HEK293 (cell line): ENCODE measurements at regions not wholly inside any gene's neighbourhood (a gene's known extent, or its start where the extent isn't known, plus 50 kb on each side); places are given as distances from the start of the nearest gene placed in this dataset.

Source experiments
- CTCF ChIA-PET: fragments of 350-600 bp; formaldehyde crosslinking; extraction: SDS; loops from one replicate; lab custom pipeline; 2021; ENCODE audit warnings: antibody characterized with exemption; lab: Yijun Ruan, JAX
- POLR2A ChIA-PET: fragments of 300-600 bp; formaldehyde crosslinking; extraction: SDS; loops from one replicate; lab custom pipeline; 2020; ENCODE audit warnings: antibody characterized with exemption, inconsistent platforms; lab: Yijun Ruan, JAX
- H3K27ac ChIP-seq: fragments of 200-500 bp; sonication (Bioruptor generic); 2 replicates; pipeline ENCODE4 v1.5.1; 2014; ENCODE audit warnings: low read depth, low read length, control low read depth, inconsistent platforms; ENCODE audit errors: extremely low read depth
- H3K36me3 ChIP-seq, 2 experiments: fragments of 200-500 bp in 1 of 2; sonication (Bioruptor generic) in 1 of 2; 1 replicate in 1 of 2; 2 replicates in 1 of 2; pipeline ENCODE4 v1.5.1; 2014 to 2017; ENCODE audit warnings: inconsistent platforms in 2 of 2, low read length in 2 of 2; ENCODE audit not compliant: control insufficient read depth in 2 of 2, insufficient read depth in 1 of 2
- H3K4me1 ChIP-seq: fragments of 200-500 bp; sonication (Bioruptor generic); 2 replicates; pipeline ENCODE4 v1.5.1; 2014; ENCODE audit warnings: mild to moderate bottlenecking, low read length, inconsistent platforms; ENCODE audit not compliant: control insufficient read depth, insufficient read depth
- H3K4me3 ChIP-seq: 2 replicates; pipeline ENCODE4 v1.5.1; 2011; ENCODE audit warnings: low read depth, mild to moderate bottlenecking, control low read depth, low read length, moderate library complexity
- H3K9me3 ChIP-seq: fragments of 200-500 bp; sonication (Bioruptor generic); 2 replicates; pipeline ENCODE4 v1.5.1; 2014; ENCODE audit warnings: low read depth, low read length, inconsistent platforms; ENCODE audit not compliant: control insufficient read depth, insufficient read depth
- BCL11A ChIP-seq: fragments of 450-650 bp; formaldehyde crosslinking; IDR thresholded peaks from 2 replicates; pipeline ENCODE4 v1.5.1; 2016; ENCODE audit warnings: low read depth, missing biosample characterization, missing genetic modification characterization
- HOXA7 ChIP-seq: sonication (generic); formaldehyde crosslinking; IDR thresholded peaks from 2 replicates; pipeline ENCODE4 v1.8.1; 2022; ENCODE audit warnings: missing genetic modification reagents, borderline replicate concordance
- KLF9 ChIP-seq: fragments of 450-650 bp; formaldehyde crosslinking; IDR thresholded peaks from 2 replicates; pipeline ENCODE4 v1.5.1; 2016; ENCODE audit warnings: missing biosample characterization, missing genetic modification characterization, low read depth
- ZBTB8A ChIP-seq: fragments of 450-650 bp; formaldehyde crosslinking; IDR thresholded peaks from 2 replicates; pipeline ENCODE4 v1.5.1; 2016; ENCODE audit warnings: missing biosample characterization, missing genetic modification characterization
- ZNF423 ChIP-seq: fragments of 450-650 bp; formaldehyde crosslinking; IDR thresholded peaks from 2 replicates; pipeline ENCODE4 v1.5.1; 2016; ENCODE audit warnings: missing biosample characterization, missing genetic modification characterization
- ZNF529 ChIP-seq: fragments of 450-650 bp; formaldehyde crosslinking; IDR thresholded peaks from 2 replicates; pipeline ENCODE4 v1.5.1; 2017; ENCODE audit warnings: missing genetic modification characterization, missing biosample characterization; ENCODE audit not compliant: insufficient replicate concordance
- ZNF610 ChIP-seq: fragments of 450-650 bp; formaldehyde crosslinking; IDR thresholded peaks from 2 replicates; pipeline ENCODE4 v1.5.1; 2016; ENCODE audit warnings: missing biosample characterization, missing genetic modification characterization, borderline replicate concordance
- ZNF664 ChIP-seq: fragments of 450-650 bp; formaldehyde crosslinking; IDR thresholded peaks from 2 replicates; pipeline ENCODE4 v1.5.1; 2016; ENCODE audit warnings: missing biosample characterization, missing genetic modification characterization
- ZNF843 ChIP-seq: fragments of 450-650 bp; formaldehyde crosslinking; IDR thresholded peaks from 2 replicates; pipeline ENCODE4 v1.5.1; 2016; ENCODE audit warnings: missing biosample characterization, missing genetic modification characterization
- TF ChIP-seq, protein P1 (sequence below): fragments of 450-650 bp; formaldehyde crosslinking; IDR thresholded peaks from 2 replicates; pipeline ENCODE4 v1.5.1; 2016; ENCODE audit warnings: missing biosample characterization, missing genetic modification characterization
- TF ChIP-seq, protein P2 (sequence below): fragments of 450-650 bp; formaldehyde crosslinking; IDR thresholded peaks from 2 replicates; pipeline ENCODE4 v1.5.1; 2017; ENCODE audit warnings: missing biosample characterization, missing genetic modification characterization
- TF ChIP-seq, protein P3 (sequence below): fragments of 450-650 bp; formaldehyde crosslinking; IDR thresholded peaks from 2 replicates; pipeline ENCODE4 v1.5.1; 2016; ENCODE audit warnings: missing biosample characterization, missing genetic modification characterization
- TF ChIP-seq, protein P4 (sequence below): fragments of 450-650 bp; formaldehyde crosslinking; IDR thresholded peaks from 2 replicates; pipeline ENCODE4 v1.5.1; 2017; ENCODE audit warnings: missing biosample characterization, missing genetic modification characterization

DNA sequence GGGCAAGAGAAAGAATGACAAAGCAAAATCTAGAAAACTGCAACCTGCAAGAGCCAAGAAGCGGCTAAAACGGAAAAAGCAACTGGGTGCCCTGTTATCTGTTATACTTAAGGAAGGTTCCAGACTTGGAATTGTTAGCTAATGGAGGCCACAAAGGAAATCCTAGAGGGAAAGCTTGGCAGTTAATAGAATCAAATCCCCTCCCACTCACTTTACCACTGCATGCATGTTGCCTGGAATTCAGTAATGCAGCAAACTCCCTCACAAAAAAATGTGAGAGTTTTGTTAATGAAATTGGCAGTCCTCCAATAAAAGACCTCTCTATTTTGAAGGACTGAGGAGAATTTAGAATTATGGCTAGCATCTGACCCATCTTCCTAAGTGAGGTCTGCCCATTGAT, 164.2 kb upstream of the SOX5 start (continued):
- TF ChIP-seq, protein P1, sequence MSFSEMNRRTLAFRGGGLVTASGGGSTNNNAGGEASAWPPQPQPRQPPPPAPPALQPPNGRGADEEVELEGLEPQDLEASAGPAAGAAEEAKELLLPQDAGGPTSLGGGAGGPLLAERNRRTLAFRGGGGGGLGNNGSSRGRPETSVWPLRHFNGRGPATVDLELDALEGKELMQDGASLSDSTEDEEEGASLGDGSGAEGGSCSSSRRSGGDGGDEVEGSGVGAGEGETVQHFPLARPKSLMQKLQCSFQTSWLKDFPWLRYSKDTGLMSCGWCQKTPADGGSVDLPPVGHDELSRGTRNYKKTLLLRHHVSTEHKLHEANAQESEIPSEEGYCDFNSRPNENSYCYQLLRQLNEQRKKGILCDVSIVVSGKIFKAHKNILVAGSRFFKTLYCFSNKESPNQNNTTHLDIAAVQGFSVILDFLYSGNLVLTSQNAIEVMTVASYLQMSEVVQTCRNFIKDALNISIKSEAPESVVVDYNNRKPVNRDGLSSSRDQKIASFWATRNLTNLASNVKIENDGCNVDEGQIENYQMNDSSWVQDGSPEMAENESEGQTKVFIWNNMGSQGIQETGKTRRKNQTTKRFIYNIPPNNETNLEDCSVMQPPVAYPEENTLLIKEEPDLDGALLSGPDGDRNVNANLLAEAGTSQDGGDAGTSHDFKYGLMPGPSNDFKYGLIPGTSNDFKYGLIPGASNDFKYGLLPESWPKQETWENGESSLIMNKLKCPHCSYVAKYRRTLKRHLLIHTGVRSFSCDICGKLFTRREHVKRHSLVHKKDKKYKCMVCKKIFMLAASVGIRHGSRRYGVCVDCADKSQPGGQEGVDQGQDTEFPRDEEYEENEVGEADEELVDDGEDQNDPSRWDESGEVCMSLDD (tag by site-specific recombination): no peak

DNA sequence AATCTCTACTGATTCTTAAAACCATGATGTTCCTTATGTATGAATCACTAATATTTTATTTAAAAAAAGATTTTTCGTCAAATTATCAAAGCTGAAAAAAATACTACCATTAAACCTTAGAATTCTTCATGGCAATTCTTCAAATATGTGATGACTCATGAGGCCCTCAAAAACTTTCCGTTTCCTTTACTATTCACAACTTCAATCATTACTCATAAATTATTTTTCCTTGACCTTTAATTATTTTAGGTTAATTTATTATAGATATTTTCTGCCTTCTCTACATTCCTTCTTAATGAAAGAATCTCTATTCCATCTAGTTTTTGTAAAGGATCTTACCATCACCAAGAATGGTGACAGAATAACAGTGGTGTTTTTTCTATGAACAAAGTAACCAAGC, 162.1 kb upstream of the SOX5 start:
- H3K27ac ChIP-seq: no peak overlapping the region
- CTCF ChIA-PET: no interaction called here
- H3K36me3 ChIP-seq: no peaks in the 10 kb centered on the region
- POLR2A ChIA-PET: no interaction called here
- no peaks in the 10 kb centered on the region for H3K4me1 ChIP-seq
- no peak overlapping the region for H3K4me3 ChIP-seq
- TF ChIP-seq ZNF423 (tag by site-specific recombination): no peak
- TF ChIP-seq, protein P2, sequence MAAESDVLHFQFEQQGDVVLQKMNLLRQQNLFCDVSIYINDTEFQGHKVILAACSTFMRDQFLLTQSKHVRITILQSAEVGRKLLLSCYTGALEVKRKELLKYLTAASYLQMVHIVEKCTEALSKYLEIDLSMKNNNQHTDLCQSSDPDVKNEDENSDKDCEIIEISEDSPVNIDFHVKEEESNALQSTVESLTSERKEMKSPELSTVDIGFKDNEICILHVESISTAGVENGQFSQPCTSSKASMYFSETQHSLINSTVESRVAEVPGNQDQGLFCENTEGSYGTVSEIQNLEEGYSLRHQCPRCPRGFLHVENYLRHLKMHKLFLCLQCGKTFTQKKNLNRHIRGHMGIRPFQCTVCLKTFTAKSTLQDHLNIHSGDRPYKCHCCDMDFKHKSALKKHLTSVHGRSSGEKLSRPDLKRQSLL (tag by site-specific recombination): no peak
- TF ChIP-seq, all 188 proteins: peak for 0
- H3K9me3 ChIP-seq: no peaks in the 10 kb centered on the region

DNA sequence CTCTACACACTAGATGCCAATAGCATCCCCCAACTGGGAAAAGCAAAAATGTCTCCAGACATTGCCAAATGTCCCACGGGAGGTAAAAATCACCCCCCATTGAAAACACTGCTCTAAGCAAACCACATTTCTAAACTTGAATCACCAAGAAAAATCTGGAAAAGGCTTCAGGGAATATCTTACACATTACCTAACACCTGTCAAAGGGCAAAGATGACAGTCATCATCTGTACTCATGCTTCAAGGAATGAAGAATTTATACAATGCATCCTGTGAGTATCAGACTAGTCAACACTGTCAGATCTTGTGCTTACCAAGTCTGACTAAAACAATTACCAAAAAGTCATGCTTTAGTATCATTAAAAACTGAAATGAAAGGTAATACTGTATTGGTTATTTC, 161.6 kb upstream of the SOX5 start:
- CTCF ChIA-PET: no interaction called here
- H3K27ac ChIP-seq: no peak overlapping the region
- POLR2A ChIA-PET: no interaction called here
- no peak overlapping the region for H3K4me3 ChIP-seq
- no peaks in the 10 kb centered on the region for H3K4me1 ChIP-seq
- no peaks in the 10 kb centered on the region for H3K9me3 ChIP-seq
- H3K36me3 ChIP-seq: no peaks in the 10 kb centered on the region
- TF ChIP-seq ZBTB8A (tag by site-specific recombination): no peak
- TF ChIP-seq ZNF843 (tag by site-specific recombination): no peak
- TF ChIP-seq BCL11A: no peak
- TF ChIP-seq, protein P1 (tag by site-specific recombination): no peak
- TF ChIP-seq, protein P3, sequence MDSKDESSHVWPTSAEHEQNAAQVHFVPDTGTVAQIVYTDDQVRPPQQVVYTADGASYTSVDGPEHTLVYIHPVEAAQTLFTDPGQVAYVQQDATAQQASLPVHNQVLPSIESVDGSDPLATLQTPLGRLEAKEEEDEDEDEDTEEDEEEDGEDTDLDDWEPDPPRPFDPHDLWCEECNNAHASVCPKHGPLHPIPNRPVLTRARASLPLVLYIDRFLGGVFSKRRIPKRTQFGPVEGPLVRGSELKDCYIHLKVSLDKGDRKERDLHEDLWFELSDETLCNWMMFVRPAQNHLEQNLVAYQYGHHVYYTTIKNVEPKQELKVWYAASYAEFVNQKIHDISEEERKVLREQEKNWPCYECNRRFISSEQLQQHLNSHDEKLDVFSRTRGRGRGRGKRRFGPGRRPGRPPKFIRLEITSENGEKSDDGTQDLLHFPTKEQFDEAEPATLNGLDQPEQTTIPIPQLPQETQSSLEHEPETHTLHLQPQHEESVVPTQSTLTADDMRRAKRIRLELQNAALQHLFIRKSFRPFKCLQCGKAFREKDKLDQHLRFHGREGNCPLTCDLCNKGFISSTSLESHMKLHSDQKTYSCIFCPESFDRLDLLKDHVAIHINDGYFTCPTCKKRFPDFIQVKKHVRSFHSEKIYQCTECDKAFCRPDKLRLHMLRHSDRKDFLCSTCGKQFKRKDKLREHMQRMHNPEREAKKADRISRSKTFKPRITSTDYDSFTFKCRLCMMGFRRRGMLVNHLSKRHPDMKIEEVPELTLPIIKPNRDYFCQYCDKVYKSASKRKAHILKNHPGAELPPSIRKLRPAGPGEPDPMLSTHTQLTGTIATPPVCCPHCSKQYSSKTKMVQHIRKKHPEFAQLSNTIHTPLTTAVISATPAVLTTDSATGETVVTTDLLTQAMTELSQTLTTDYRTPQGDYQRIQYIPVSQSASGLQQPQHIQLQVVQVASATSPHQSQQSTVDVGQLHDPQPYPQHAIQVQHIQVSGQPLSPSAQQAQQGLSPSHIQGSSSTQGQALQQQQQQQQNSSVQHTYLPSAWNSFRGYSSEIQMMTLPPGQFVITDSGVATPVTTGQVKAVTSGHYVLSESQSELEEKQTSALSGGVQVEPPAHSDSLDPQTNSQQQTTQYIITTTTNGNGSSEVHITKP (tag by site-specific recombination): no peak
- no peak for TF ChIP-seq ZNF610
- no peak for TF ChIP-seq KLF9 (tag by site-specific recombination)
- no peak for TF ChIP-seq ZNF529 (tag by site-specific recombination)
- TF ChIP-seq HOXA7: no peak
- TF ChIP-seq, protein P4, sequence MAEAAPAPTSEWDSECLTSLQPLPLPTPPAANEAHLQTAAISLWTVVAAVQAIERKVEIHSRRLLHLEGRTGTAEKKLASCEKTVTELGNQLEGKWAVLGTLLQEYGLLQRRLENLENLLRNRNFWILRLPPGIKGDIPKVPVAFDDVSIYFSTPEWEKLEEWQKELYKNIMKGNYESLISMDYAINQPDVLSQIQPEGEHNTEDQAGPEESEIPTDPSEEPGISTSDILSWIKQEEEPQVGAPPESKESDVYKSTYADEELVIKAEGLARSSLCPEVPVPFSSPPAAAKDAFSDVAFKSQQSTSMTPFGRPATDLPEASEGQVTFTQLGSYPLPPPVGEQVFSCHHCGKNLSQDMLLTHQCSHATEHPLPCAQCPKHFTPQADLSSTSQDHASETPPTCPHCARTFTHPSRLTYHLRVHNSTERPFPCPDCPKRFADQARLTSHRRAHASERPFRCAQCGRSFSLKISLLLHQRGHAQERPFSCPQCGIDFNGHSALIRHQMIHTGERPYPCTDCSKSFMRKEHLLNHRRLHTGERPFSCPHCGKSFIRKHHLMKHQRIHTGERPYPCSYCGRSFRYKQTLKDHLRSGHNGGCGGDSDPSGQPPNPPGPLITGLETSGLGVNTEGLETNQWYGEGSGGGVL (tag by site-specific recombination): no peak
- TF ChIP-seq, protein P2 (tag by site-specific recombination): no peak
- TF ChIP-seq ZNF664 (tag by site-specific recombination): no peak
